Kidney (tissue), 13 donors: ENCODE measurements at regions not wholly inside any gene's neighbourhood (a gene's known extent, or its start where the extent isn't known, plus 50 kb on each side); places are given as distances from the start of the nearest gene placed in this dataset.

ENCODE experiments used
- DNase-seq, 5 donors: peaks; one replicate each; pipeline ENCODE4 v3.0.0-alpha.2; 2013 to 2020
- FAIRE-seq: peaks from 2 replicates; lab custom pipeline; 2012; peaks lifted over from hg19 to GRCh38; lab: Jason Lieb, UNC
- H3K27ac ChIP-seq, 2 donors: one replicate each; pipeline ENCODE4 v1.7.0; 2013; ENCODE audit warnings: low read depth in 2 of 2, low read length in 2 of 2, inconsistent platforms in 1 of 2
- H3K27me3 ChIP-seq: one replicate; pipeline ENCODE4 v1.7.1; 2013; ENCODE audit warnings: low read length, inconsistent platforms; ENCODE audit not compliant: control insufficient read depth, insufficient read depth
- H3K36me3 ChIP-seq, 3 donors: one replicate each; pipeline versions ENCODE4 v1.7.0 to v1.7.1; 2013; ENCODE audit warnings: low read length in 3 of 3, control low read depth in 1 of 3, inconsistent platforms in 1 of 3; ENCODE audit not compliant: insufficient read depth in 3 of 3, control insufficient read depth in 2 of 3
- H3K4me1 ChIP-seq, 3 donors: one replicate each; pipeline versions ENCODE4 v1.7.0 to v1.7.1; 2013; ENCODE audit warnings: low read length in 3 of 3, inconsistent platforms in 1 of 3, low read depth in 1 of 3; ENCODE audit not compliant: control insufficient read depth in 2 of 3, insufficient read depth in 2 of 3
- H3K4me3 ChIP-seq, 3 donors: one replicate each; pipeline versions ENCODE4 v1.7.0 to v1.8.1; 2013; ENCODE audit warnings: low read length in 3 of 3, control low read depth in 1 of 3, inconsistent platforms in 1 of 3
- H3K9ac ChIP-seq, 3 donors: one replicate each; pipeline versions ENCODE4 v1.7.0 to v1.7.1; 2013; ENCODE audit warnings: low read length in 3 of 3, control low read depth in 1 of 3, inconsistent platforms in 1 of 3
- H3K9me3 ChIP-seq, 3 donors: one replicate each; pipeline versions ENCODE4 v1.7.0 to v1.7.1; 2013; ENCODE audit warnings: low read length in 3 of 3, control low read depth in 1 of 3, inconsistent platforms in 1 of 3; ENCODE audit not compliant: control insufficient read depth in 2 of 3, insufficient read depth in 1 of 3
- CTCF ChIP-seq: IDR thresholded peaks from 3 replicates; pipeline ENCODE4 v1.5.1; 2012; ENCODE audit warnings: mild to moderate bottlenecking, moderate library complexity, borderline replicate concordance; ENCODE audit not compliant: insufficient read depth; ENCODE audit errors: extremely low read depth
- intact Hi-C: fragments of 100-400 bp; cut with DNase I; formaldehyde crosslinking; loops from one replicate; pipeline ENCODE4 v1.11.1; 2022
- donor health status: control.
- donor health status: control.
- donor health status: control.
- donor health status: control.
- donor health status: control.
- donor health status: DM: yes; HTN: yes; CAD: no.
- donor health status: Normal renal cell carcinoma (clear cell type).

- no peaks in the 10 kb centered on the region for H3K27me3 ChIP-seq
- H3K4me3 ChIP-seq: no peak overlapping the region
- DNase-seq: peak in 3 of 5 donors; percentile 11 to 50 (median 41)
- H3K36me3 ChIP-seq: no peaks in the 10 kb centered on the region
- H3K9ac ChIP-seq: no peak overlapping the region
- peaks cover 0 to 2% (median 0%) of the 10 kb centered on the region in 3 donors for H3K4me1 ChIP-seq
- no peak for TF ChIP-seq CTCF
- H3K9me3 ChIP-seq: no peaks in the 10 kb centered on the region
- intact Hi-C loops: no loop called here
- no peak overlapping the region for H3K27ac ChIP-seq
- no peak for FAIRE-seq
These were observed 211.4 kb upstream of the ERCC4 start for GRCh38 chr16:13708347-13709120.

GRCh38 chr16:13718748-13719147, 201.2 kb upstream of the ERCC4 start:
- H3K36me3 ChIP-seq: no peaks in the 10 kb centered on the region
- H3K27ac ChIP-seq: no peak overlapping the region
- H3K9ac ChIP-seq: no peak overlapping the region
- intact Hi-C loops: no loop called here
- no peak for TF ChIP-seq CTCF
- no peaks in the 10 kb centered on the region for H3K27me3 ChIP-seq
- H3K4me3 ChIP-seq: no peak overlapping the region
- no peaks in the 10 kb centered on the region for H3K9me3 ChIP-seq
- no peak for FAIRE-seq
- no peaks in the 10 kb centered on the region for H3K4me1 ChIP-seq
- DNase-seq: no peak

- intact Hi-C loops: no loop called here
- H3K4me3 ChIP-seq: no peak overlapping the region
- H3K9me3 ChIP-seq: peaks cover 0 to 12% (median 0%) of the 10 kb centered on the region in 3 donors
- no peak for DNase-seq
- no peaks in the 10 kb centered on the region for H3K27me3 ChIP-seq
- no peak for FAIRE-seq
- H3K9ac ChIP-seq: no peak overlapping the region
- no peaks in the 10 kb centered on the region for H3K36me3 ChIP-seq
- H3K4me1 ChIP-seq: no peaks in the 10 kb centered on the region
- no peak for TF ChIP-seq CTCF
- no peak overlapping the region for H3K27ac ChIP-seq
These were observed 192.0 kb upstream of the ERCC4 start for GRCh38 chr16:13727943-13728342.
